NB4 (cell line): ENCODE measurements at regions not wholly inside any gene's neighbourhood (a gene's known extent, or its start where the extent isn't known, plus 50 kb on each side); places are given as distances from the start of the nearest gene placed in this dataset.

Experiments used
- DNase-seq: peaks from one replicate; pipeline ENCODE4 v3.0.0; 2010; ENCODE audit warnings: low read depth
- H3K4me3 ChIP-seq: one replicate; pipeline ENCODE4 v1.5.1; 2011; ENCODE audit warnings: mild to moderate bottlenecking, low read depth, low read length, moderate library complexity
- MYC ChIP-seq: IDR thresholded peaks from 2 replicates; pipeline ENCODE4 v1.6.1; 2011; ENCODE audit warnings: low read depth, low read length
- POLR2A ChIP-seq: IDR thresholded peaks from 2 replicates; pipeline ENCODE4 v1.6.1; 2011; ENCODE audit warnings: mild to moderate bottlenecking; ENCODE audit not compliant: insufficient read length; ENCODE audit errors: extremely low read depth
- TF ChIP-seq, protein P1 (sequence below): IDR thresholded peaks from 2 replicates; pipeline ENCODE4 v1.6.1; 2011; ENCODE audit warnings: low read depth, low read length
- TF ChIP-seq, protein P2 (sequence below): IDR thresholded peaks from one replicate; pipeline ENCODE4 v1.5.1; 2012; ENCODE audit warnings: low read depth, low read length

DNA sequence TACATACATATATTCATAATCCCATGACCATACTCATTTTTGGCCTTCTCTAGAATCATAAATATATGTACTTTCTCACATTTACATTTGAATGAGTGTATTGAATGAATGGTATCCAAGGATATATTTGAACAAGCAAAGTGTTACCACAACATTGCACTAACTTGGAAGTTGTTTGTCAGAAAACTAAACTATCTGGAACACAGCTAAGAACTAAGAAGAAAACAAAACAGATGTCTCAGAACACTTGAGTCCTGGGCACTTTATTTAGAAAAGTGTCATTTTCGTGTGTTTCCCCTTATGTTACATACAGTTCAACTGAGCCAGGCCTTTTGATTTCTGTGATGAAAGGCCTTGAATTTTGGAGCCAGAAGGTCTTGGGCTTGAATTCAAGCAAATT, 466.7 kb upstream of the FAT1 start:
- DNase-seq: no peak
- TF ChIP-seq, protein P1, sequence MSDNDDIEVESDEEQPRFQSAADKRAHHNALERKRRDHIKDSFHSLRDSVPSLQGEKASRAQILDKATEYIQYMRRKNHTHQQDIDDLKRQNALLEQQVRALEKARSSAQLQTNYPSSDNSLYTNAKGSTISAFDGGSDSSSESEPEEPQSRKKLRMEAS: no peak
- TF ChIP-seq, protein P2, sequence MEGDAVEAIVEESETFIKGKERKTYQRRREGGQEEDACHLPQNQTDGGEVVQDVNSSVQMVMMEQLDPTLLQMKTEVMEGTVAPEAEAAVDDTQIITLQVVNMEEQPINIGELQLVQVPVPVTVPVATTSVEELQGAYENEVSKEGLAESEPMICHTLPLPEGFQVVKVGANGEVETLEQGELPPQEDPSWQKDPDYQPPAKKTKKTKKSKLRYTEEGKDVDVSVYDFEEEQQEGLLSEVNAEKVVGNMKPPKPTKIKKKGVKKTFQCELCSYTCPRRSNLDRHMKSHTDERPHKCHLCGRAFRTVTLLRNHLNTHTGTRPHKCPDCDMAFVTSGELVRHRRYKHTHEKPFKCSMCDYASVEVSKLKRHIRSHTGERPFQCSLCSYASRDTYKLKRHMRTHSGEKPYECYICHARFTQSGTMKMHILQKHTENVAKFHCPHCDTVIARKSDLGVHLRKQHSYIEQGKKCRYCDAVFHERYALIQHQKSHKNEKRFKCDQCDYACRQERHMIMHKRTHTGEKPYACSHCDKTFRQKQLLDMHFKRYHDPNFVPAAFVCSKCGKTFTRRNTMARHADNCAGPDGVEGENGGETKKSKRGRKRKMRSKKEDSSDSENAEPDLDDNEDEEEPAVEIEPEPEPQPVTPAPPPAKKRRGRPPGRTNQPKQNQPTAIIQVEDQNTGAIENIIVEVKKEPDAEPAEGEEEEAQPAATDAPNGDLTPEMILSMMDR: no peak
- TF ChIP-seq POLR2A (no peak), MYC (no peak)
- no peak overlapping the region for H3K4me3 ChIP-seq

DNA sequence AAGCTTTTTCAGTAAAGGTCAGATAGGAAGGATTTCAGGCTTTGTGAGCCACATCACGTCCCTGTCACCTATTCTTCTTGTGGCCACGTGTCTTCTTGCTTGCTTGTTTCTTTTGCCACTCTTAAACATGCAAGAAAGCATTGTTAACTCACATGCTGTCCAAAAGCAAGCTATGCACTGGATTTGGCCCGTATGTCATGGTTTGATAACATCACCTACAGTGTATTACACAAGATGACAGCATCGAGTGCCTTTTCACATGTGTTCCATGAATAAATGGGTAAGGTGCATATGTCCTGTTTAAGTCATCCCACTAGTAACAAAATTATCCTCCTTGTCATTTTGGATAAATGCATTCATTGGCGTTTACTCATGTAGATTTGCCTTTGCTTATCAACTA, 468.0 kb upstream of the FAT1 start:
- no peak for DNase-seq
- H3K4me3 ChIP-seq: no peak overlapping the region
- TF ChIP-seq, protein P1: no peak
- TF ChIP-seq, protein P2: no peak
- no peak for TF ChIP-seq MYC
- no peak for TF ChIP-seq POLR2A

DNA sequence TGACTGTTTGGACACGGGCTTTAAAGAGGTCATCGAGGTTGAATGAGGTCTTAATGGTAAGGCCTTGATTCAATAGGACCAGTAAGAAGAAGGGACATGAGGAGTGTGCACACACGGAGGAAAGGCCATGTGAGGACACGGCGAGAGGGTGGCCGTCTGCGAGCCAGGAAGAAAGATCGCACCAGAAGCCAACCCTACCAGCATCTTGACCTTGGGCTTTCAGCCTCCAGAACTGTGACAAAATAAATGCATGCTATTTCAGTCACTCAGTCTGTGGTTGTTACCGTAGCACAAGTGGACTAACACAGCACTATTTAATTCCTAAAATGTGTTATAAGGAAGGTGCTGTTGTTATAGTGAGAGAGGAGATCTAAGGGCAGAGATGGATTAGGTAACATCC, 468.6 kb upstream of the FAT1 start:
- no peak for DNase-seq
- no peak overlapping the region for H3K4me3 ChIP-seq
- TF ChIP-seq, protein P2: no peak
- no peak for TF ChIP-seq MYC
- TF ChIP-seq, protein P1: no peak
- no peak for TF ChIP-seq POLR2A

DNA sequence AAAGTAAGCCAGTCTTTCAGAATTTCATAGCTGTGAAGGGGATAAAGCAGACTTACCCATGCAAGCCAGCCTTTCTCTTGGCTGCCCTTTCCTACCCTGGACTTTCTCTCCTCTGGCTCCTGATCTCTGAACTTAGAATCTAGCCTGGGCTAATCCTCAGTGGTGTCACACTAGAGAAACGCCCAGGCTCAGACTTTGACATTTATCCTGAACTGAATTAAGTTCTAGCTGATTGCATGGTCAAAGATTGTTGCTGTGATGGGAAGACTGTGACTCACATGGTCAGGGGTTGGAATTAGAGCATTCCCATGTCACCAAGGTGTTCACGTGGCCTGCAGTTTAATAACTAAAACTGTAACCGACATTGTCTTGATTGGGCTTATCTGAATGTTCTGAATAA, 469.5 kb upstream of the FAT1 start:
- no peak overlapping the region for H3K4me3 ChIP-seq
- TF ChIP-seq, protein P2: no peak
- TF ChIP-seq MYC: no peak
- TF ChIP-seq, protein P1: no peak
- no peak for TF ChIP-seq POLR2A
- DNase-seq: no peak

DNA sequence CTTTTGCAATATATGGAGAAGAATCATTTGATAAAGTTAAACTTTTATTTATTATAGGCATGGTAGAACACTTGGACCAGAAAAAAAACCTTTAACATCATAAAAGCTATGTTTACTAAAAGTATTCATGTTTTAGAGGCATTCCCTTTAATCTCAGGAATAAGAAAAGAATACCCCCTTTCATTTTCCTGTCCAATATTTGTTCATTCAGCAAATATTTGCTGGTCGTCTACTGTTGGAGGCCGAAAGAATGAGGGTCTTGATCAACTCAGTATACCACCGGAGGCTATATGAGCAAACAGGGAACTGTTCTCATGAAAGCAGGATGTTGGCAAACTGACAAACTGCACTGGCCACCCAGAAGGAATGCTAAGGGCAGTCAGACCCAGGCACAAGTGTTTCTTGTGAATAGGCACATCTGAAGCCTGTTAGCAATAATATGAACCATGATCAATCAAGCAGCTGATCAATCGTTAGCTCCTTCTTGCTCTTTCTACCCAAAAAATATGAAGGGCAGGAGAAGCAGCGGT, 480.8 kb upstream of the FAT1 start:
- TF ChIP-seq POLR2A (no peak), MYC (no peak)
- TF ChIP-seq, protein P2: no peak
- TF ChIP-seq, protein P1: no peak
- no peak for DNase-seq
- H3K4me3 ChIP-seq: no peak overlapping the region

DNA sequence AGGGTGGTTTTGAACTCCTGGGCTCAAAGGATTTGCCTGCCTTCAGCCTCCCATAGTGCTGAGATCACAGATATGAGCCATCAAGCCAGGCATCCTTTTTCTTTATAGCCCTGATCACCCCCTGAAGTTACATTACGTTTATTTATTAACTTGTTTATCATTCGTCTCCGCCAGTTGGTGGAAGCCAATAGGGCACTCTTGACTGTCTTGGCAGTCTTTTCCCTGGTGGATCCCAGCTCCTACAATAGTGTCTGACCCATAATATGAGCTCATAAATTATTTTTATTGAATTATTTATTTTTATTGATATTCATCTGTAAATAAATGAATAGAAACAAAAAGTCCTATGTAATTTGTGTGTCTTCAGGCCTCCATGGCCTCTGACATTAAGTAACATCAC, 484.3 kb upstream of the FAT1 start:
- TF ChIP-seq POLR2A (no peak), MYC (no peak)
- TF ChIP-seq, protein P1: no peak
- TF ChIP-seq, protein P2: no peak
- DNase-seq: no peak
- no peak overlapping the region for H3K4me3 ChIP-seq
